OCI-LY1 (cell line): ENCODE measurements at regions not wholly inside any gene's neighbourhood (a gene's known extent, or its start where the extent isn't known, plus 50 kb on each side); places are given as distances from the start of the nearest gene placed in this dataset.

Experiments
- CTCF ChIP-seq: fragments of 200-600 bp; sonication (generic), shearing (Covaris generic); IDR thresholded peaks from 2 replicates; pipeline ENCODE4 v1.5.1; 2017; ENCODE audit warnings: mild to moderate bottlenecking, antibody characterized with exemption, low read length, moderate library complexity, mixed read lengths
- EZH2 ChIP-seq: fragments of 200-600 bp; sonication (generic), shearing (Covaris generic); IDR thresholded peaks from 2 replicates; pipeline ENCODE4 v1.8.0; 2017; ENCODE audit warnings: borderline replicate concordance, mixed run types, mild to moderate bottlenecking, antibody characterized with exemption, low read length, moderate library complexity, mixed read lengths

- TF ChIP-seq CTCF, result no peak
- no peak for TF ChIP-seq EZH2
Measured at GRCh38 chr1:228901936-228902681, 166.8 kb downstream of the RHOU start.
